K562 (cell line): ENCODE measurements at regions not wholly inside any gene's neighbourhood (a gene's known extent, or its start where the extent isn't known, plus 50 kb on each side); places are given as distances from the start of the nearest gene placed in this dataset.

Source experiments
- ATAC-seq: fragments of 200-7000 bp; cut with Tn5 transposase; 3 replicates; pipeline ENCODE4 v1.9.1; 2020; ENCODE audit warnings: moderate library complexity
- BruUV-seq: library from RNA; stranded (reverse); fragments of 400-500 nt; replicated peaks from 2 replicates; lab custom pipeline; 2021; lab: Mats Ljungman, UMichigan
- CTCF ChIA-PET: fragments of 300-600 bp; formaldehyde crosslinking; extraction: SDS; loops from one replicate; lab custom pipeline; 2021; ENCODE audit warnings: low intra/inter-chr PET ratio; lab: Yijun Ruan, JAX
- POLR2A ChIA-PET: fragments of 300-600, 350-650 bp; sonication (Branson Sonifier 250); formaldehyde crosslinking; extraction: SDS; loops from one replicate; lab custom pipeline; 2021; ENCODE audit warnings: antibody characterized with exemption, inconsistent platforms; lab: Yijun Ruan, JAX
- DNase-seq, 4 experiments: peaks; one replicate each; pipeline versions ENCODE4 v3.0.0 to v3.0.0-alpha.2; 2011 to 2018; ENCODE audit warnings: low spot score in 3 of 4, mixed read lengths in 3 of 4; ENCODE audit errors: extremely low read depth in 1 of 4
- FAIRE-seq: peaks from 2 replicates; lab custom pipeline; 2011; peaks lifted over from hg19 to GRCh38; lab: Jason Lieb, UNC
- H2AFZ ChIP-seq: 2 replicates; pipeline ENCODE4 v1.6.0; 2011; ENCODE audit warnings: low read depth, low read length, control low read depth, inconsistent platforms
- H3K27ac ChIP-seq: fragments of 200-600 bp; 3 replicates; pipeline ENCODE4 v1.8.0; 2011; ENCODE audit warnings: low read depth, mild to moderate bottlenecking, control low read depth, inconsistent platforms, low read length, moderate library complexity, mixed read lengths; ENCODE audit errors: extremely low read depth
- H3K27me3 ChIP-seq, 2 experiments: fragments of 300-600 bp in 1 of 2; 2 replicates in 1 of 2; 3 replicates in 1 of 2; pipeline versions ENCODE4 v1.6.0 to v1.8.0; 2011; ENCODE audit warnings: inconsistent platforms in 2 of 2, low read length in 2 of 2, mild to moderate bottlenecking in 1 of 2, mixed read lengths in 1 of 2, moderate library complexity in 1 of 2; ENCODE audit not compliant: control insufficient read depth in 2 of 2, insufficient read depth in 2 of 2
- H3K36me3 ChIP-seq: fragments of 300-600 bp; 3 replicates; pipeline ENCODE4 v1.8.0; 2011; ENCODE audit warnings: mild to moderate bottlenecking, low read length, inconsistent platforms; ENCODE audit not compliant: control insufficient read depth, insufficient read depth
- H3K4me1 ChIP-seq, 2 experiments: fragments of 200-600 bp in 1 of 2; replicated peaks in 1 of 2; 2 replicates in 1 of 2; 3 replicates in 1 of 2; pipeline versions ENCODE4 v1.5.1 to v1.8.0; 2011; ENCODE audit warnings: inconsistent platforms in 2 of 2, low read length in 2 of 2, mild to moderate bottlenecking in 1 of 2, mixed read lengths in 1 of 2, moderate library complexity in 1 of 2; ENCODE audit not compliant: control insufficient read depth in 2 of 2, insufficient read depth in 2 of 2
- H3K4me2 ChIP-seq: 2 replicates; pipeline ENCODE4 v1.6.1; 2011; ENCODE audit warnings: low read length, control low read depth, inconsistent platforms, mixed read lengths; ENCODE audit not compliant: insufficient read depth
- H3K4me3 ChIP-seq: fragments of 200-600 bp; sonication (generic), shearing (Covaris generic); 2 replicates; pipeline ENCODE4 v1.5.1; 2016; ENCODE audit warnings: control low read depth, inconsistent platforms
- H3K79me2 ChIP-seq: fragments of 200-600 bp; 3 replicates; pipeline ENCODE4 v1.8.0; 2011; ENCODE audit warnings: low read length, inconsistent platforms; ENCODE audit not compliant: control insufficient read depth, insufficient read depth
- H3K9ac ChIP-seq, 2 experiments: 2 replicates each; pipeline versions ENCODE4 v1.6.0 to v1.6.1; 2011; ENCODE audit warnings: low read depth in 2 of 2, low read length in 2 of 2, control low read depth in 1 of 2, inconsistent platforms in 1 of 2, mild to moderate bottlenecking in 1 of 2, mixed read lengths in 1 of 2; ENCODE audit not compliant: insufficient read depth in 1 of 2
- H3K9me1 ChIP-seq: one replicate; pipeline ENCODE4 v1.6.0; 2011; ENCODE audit warnings: inconsistent platforms, mild to moderate bottlenecking, low read length, moderate library complexity; ENCODE audit not compliant: control insufficient read depth, insufficient read depth
- H3K9me3 ChIP-seq: replicated peaks from 2 replicates; pipeline ENCODE4 v1.5.1; 2011; ENCODE audit warnings: low read depth, low read length, inconsistent platforms; ENCODE audit not compliant: control insufficient read depth, insufficient read depth
- H4K20me1 ChIP-seq: replicated peaks from 2 replicates; pipeline ENCODE4 v1.6.1; 2011; ENCODE audit warnings: low read length, inconsistent platforms, mixed read lengths; ENCODE audit not compliant: control insufficient read depth, insufficient read depth
- PHF20 ChIP-seq: fragments of 450-650 bp; IDR thresholded peaks from 2 replicates; pipeline ENCODE4 v1.6.1; 2018; ENCODE audit not compliant: partially characterized antibody
- PRPF4 ChIP-seq: fragments of 200-400 bp; formaldehyde crosslinking; IDR thresholded peaks from one replicate; pipeline ENCODE4 v1.6.1; 2017; ENCODE audit warnings: low read length, low read depth, mild to moderate bottlenecking; ENCODE audit not compliant: insufficient read depth, poor library complexity, severe bottlenecking
- SMARCC2 ChIP-seq: fragments of 450-650 bp; IDR thresholded peaks from 2 replicates; pipeline ENCODE4 v1.6.1; 2017; ENCODE audit warnings: antibody characterized with exemption, moderate library complexity, mild to moderate bottlenecking, low read depth
- ZNF395 ChIP-seq: fragments of 200-800 bp; sonication (Bioruptor generic); IDR thresholded peaks from 2 replicates; pipeline ENCODE4 v1.6.1; 2017; ENCODE audit warnings: missing genetic modification characterization, missing compliant biosample characterization
- WGBS: fragments of 100-300 bp; shearing (Covaris generic); methylation state at CpG from one replicate; pipeline ENCODE4 v1.1.6; 2016; ENCODE audit warnings: low coverage, mixed read lengths; ENCODE audit not compliant: insufficient coverage; ENCODE audit errors: missing lambda C conversion rate; 5-methylcytosine and 5-hydroxymethylcytosine counted together
- in situ Hi-C: fragments of 300-500 bp; cut with MboI; formaldehyde crosslinking; loops from 4 replicates; pipeline ENCODE4 v1.15.0; 2018; ENCODE audit warnings: inconsistent platforms, mixed read lengths
- intact Hi-C: fragments of 100-400 bp; cut with micrococcal nuclease; formaldehyde crosslinking; loops from 2 replicates; pipeline ENCODE4 v1.14.2; 2022

- no TSS peak for BruUV-seq
Measured at GRCh38 chr6:169387809-169388383, 134.2 kb upstream of the THBS2 start.

More at GRCh38 chr6:169387809-169388383, 134.2 kb upstream of the THBS2 start:
- no peaks in the 10 kb centered on the region for H4K20me1 ChIP-seq
- H2AFZ ChIP-seq: no peak overlapping the region
- ATAC-seq (no peak), DNase-seq (no peak), FAIRE-seq (no peak)
- CTCF ChIA-PET: no interaction called here
- no peaks in the 10 kb centered on the region for H3K79me2 ChIP-seq
- no peak overlapping the region for H3K9ac ChIP-seq
- intact Hi-C loops: no loop called here
- no peak overlapping the region for H3K27ac ChIP-seq
- in situ Hi-C loops: no loop called here
- no peaks in the 10 kb centered on the region for H3K4me1 ChIP-seq
- peaks cover 11 to 30% of the 10 kb centered on the region in 2 experiments; a peak in 4 of 5 replicates for H3K27me3 ChIP-seq
- H3K9me1 ChIP-seq: no peaks in the 10 kb centered on the region
- no peak overlapping the region for H3K4me2 ChIP-seq
- TF ChIP-seq SMARCC2 (no peak), PHF20 (no peak), PRPF4 (no peak), ZNF395 (CRISPR knock-in tag) (no peak)
- WGBS: 0% methylated on average over 8 of the region's 9 CpGs
- H3K9me3 ChIP-seq: no peaks in the 10 kb centered on the region
- no peaks in the 10 kb centered on the region for H3K36me3 ChIP-seq
- POLR2A ChIA-PET: interaction anchor here (0.6 to 0.8 kb wide), 2 partner anchors 304 to 748 kb away, joined by 3 read pairs; no protein-coding TSS in a partner anchor
- no peak overlapping the region for H3K4me3 ChIP-seq
